H54 (cell line): ENCODE measurements at regions not wholly inside any gene's neighbourhood (a gene's known extent, or its start where the extent isn't known, plus 50 kb on each side); places are given as distances from the start of the nearest gene placed in this dataset.

Source experiments
- DNase-seq: peaks from one replicate; pipeline ENCODE4 v3.0.0; 2011; ENCODE audit warnings: low spot score, mixed read lengths; ENCODE audit not compliant: insufficient read length
- FAIRE-seq: peaks from 3 replicates; lab custom pipeline; 2011; peaks lifted over from hg19 to GRCh38; lab: Jason Lieb, UNC
- POLR2A ChIP-seq: IDR thresholded peaks from 2 replicates; pipeline ENCODE4 v1.6.1; 2011; ENCODE audit warnings: low read depth, mild to moderate bottlenecking, low read length

- DNase-seq (no peak), FAIRE-seq (no peak)
- no peak for TF ChIP-seq POLR2A
Measured at GRCh38 chr7:12456506-12456905, 52.8 kb upstream of the VWDE start.

DNA sequence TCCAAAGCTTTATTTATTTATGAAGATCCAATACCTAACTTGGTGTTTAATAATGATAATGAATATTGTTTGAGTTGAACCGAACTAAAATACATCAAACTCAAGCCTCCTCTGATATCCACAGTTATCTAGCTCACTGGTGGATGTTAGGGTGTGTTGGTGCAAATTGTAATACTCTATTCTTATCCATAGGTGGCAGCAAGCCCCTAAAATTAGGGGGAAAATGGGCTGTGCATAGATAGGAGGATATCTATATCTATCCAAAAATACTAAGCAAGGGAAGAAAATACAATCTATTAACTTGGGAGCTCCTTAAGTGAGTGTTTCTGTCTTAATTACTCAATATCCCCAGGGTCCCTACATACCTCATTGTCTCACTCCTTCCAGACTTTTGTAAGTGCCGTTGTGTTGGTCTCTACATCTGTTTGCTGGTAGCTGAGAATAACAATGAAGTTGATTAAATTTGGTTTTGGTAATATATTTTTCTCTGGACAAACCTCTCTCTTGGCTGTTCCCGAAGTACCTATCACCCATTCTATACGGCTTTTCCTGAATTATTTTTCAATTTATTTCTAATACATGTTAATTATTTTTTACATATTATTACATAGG lies 55.0 kb upstream of the VWDE start:
- TF ChIP-seq POLR2A: no peak
- FAIRE-seq (peak; percentile 97), DNase-seq (peak; percentile 38)

DNA sequence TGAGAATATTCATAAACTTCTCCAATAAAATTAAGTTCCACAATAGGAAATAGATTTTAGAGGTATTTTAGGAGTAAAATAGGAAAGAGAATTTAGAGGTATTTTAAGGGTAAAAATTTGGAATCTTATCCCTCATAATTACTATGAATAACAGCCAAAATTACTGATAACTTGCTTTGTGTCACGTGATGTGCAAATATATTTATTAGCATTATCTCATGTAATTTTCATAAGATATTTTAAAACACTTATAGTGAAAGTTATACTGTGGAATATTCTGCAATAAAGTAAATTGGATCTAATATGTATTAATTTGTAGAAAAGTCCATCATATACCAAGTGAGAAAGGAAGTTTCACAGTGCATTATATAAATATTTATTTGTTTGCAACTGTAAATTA lies 64.2 kb upstream of the VWDE start:
- no peak for TF ChIP-seq POLR2A
- FAIRE-seq (no peak), DNase-seq (no peak)

DNA sequence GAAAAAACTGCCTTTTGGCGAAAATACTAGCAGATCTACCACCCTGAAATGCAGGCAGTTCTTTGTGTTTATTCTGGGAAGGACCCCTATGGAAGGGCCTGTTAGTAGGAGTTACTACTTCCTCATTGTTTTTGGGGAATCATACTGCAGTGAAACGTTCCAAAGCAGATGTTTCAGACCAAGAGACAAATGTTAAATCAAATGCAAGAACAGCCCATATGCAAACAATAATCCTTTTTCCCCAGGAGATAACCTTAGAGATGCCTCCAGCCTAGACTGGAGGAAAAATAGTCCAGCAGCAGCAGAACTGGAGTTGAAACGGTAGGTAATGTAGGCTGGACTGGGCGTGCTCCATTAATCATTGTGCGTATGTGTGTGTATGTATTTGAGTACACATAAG lies 65.9 kb upstream of the VWDE start:
- DNase-seq: no peak
- no peak for FAIRE-seq
- TF ChIP-seq POLR2A: no peak

DNA sequence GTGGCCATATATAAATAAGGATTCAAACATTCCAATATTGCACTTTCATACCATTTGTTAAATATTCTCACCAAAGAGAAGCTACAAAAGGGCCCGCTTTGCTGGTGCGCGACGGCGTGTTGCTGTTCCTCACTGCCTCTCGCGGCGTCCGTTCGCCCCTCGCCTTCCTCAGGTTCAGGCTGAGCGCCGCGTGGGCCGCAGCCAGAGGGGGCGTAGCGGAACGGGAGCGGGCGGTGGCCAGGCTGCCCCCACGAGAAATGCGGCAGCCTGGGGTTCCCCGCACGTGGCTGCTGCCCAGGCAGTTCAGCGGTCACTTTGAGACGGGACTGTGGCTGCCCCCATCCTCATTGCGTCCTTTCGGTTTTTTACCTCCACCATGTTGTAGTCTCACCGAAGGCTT lies 67.3 kb upstream of the VWDE start:
- DNase-seq (no peak), FAIRE-seq (no peak)

DNA sequence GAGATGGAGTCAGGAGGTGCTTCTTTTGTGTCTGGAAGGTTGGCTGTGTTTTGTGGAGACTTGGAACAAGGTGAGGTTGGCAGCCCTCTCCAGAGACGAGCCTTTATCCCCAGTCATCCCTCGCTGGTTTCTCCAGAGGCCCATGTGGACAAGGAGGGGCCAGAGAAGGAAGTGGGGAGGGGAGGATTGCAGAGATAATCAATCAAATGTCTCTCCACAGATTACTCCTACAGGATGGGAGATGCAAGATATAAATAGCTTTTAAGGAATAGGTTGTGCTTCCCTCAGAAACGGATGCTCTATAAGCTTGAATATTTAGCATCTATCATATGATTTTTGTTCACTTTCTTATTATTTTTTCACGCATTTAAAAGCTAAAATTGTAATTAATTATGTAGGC lies 70.4 kb upstream of the VWDE start:
- TF ChIP-seq POLR2A: no peak
- FAIRE-seq (no peak), DNase-seq (no peak)

More for the DNA sequence above, 67.3 kb upstream of the VWDE start:
- no peak for TF ChIP-seq POLR2A

- no peak for TF ChIP-seq POLR2A
- DNase-seq (peak; percentile 23), FAIRE-seq (peak; percentile 99)
Measured at GRCh38 chr7:12475362-12476063, 71.8 kb upstream of the VWDE start.

DNA sequence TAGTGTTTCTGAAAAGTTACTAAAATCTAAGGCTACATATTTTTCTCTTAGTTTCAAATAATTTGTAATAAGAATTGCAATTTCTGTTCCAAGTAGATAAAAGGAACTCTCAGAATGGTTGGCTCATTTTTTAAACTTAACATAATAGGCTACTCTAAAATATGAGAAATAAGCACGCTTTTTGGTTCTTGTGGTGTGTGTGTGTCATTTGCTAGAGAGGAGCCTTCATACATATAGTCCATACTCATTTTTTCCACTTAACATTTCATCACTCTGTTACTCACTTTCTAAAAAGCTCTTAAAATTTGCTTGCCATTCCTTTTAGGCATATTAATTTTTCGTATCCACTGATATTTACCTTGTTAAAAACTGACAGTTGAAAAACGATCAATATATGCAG lies 74.0 kb upstream of the VWDE start:
- no peak for FAIRE-seq
- no peak for TF ChIP-seq POLR2A
- DNase-seq: no peak

DNA sequence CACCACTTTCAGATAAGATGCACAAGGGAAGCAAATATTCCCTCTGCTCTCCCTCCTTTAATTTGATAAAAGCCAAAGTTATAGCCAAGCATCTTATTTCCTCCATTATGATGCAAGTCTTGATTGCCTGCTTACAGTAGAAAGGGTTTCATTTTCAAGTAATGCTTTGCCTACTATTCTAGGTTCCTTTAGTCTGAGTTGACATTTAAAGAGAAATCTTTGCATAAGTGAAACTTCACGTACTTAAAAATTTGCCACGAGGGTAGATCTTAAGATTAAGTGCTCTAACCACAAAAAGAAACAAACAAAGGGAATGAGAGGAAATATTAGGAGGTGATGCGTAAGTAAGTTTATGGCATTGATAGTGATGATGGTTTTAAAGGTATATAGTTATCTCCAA lies 78.1 kb upstream of the VWDE start:
- TF ChIP-seq POLR2A: no peak
- peak; percentile 89 for FAIRE-seq

DNA sequence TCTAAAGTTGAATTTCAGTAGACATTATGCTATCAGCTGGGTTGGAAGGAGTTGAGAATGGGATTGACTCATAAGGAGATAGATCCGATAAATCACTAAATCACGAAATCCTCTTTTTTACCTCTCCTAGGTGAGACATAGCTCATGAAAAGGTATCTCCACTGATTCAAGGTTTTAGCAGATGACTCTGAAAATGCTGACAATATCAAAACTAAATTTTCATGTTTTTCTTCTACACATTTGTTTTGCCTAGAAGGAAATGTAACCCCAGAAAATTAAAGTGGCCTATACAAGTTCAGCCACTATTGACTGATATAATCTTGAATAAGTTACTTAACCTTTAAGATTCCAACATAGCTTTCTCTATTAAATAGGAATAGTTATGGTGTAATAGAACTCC lies 82.2 kb upstream of the VWDE start:
- TF ChIP-seq POLR2A: no peak
- DNase-seq (no peak), FAIRE-seq (no peak)

More for the DNA sequence above, 78.1 kb upstream of the VWDE start:
- DNase-seq: no peak

DNA sequence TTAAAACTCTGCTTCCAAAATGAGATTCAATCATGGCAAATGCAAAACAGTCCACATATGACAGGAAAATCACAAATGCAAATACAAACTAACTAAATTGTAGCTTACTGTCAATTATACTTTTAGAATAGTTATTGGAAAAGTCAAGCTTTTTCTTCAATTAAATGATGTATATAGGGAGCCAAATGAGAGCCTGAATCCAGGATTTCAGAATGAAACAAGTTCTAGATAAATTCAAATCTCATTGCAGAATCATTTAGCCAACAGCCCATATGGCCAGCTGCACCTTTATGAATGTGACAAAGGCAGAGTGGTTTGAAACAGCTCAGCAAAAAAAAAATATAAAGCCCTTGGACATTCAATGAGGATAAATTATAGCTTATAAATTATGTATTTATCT lies 82.2 kb upstream of the SCIN start:
- TF ChIP-seq POLR2A: no peak
- FAIRE-seq: no peak
- no peak for DNase-seq

GRCh38 chr7:12490107-12490688 lies 80.3 kb upstream of the SCIN start:
- DNase-seq (no peak), FAIRE-seq (peak; percentile 97)
- no peak for TF ChIP-seq POLR2A

DNA sequence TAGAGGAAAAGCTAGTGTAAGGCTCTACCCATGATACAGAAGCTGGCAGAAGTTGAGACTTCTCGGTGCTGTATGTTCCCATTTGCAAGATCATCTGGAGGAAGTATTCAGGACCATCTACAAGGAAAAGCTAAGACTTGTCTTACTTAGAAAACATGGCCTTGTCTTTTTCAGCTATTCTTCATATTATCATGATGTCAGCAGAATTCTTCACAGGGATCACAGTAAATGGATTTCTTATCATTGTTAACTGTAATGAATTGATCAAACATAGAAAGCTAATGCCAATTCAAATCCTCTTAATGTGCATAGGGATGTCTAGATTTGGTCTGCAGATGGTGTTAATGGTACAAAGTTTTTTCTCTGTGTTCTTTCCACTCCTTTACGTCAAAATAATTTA lies 79.6 kb upstream of the SCIN start:
- DNase-seq (no peak), FAIRE-seq (peak; percentile 79)
- no peak for TF ChIP-seq POLR2A

GRCh38 chr7:12491526-12491925 lies 79.0 kb upstream of the SCIN start:
- TF ChIP-seq POLR2A: no peak
- DNase-seq (no peak), FAIRE-seq (peak; percentile 6)

- FAIRE-seq (no peak), DNase-seq (no peak)
Measured at GRCh38 chr7:12493407-12493806, 77.1 kb upstream of the SCIN start.

More at GRCh38 chr7:12493407-12493806, 77.1 kb upstream of the SCIN start:
- no peak for TF ChIP-seq POLR2A
